H1 (cell line): ENCODE measurements at regions not wholly inside any gene's neighbourhood (a gene's known extent, or its start where the extent isn't known, plus 50 kb on each side); places are given as distances from the start of the nearest gene placed in this dataset.
A peak's percentile ranks its signal among the peaks of the same experiment; 100 is the strongest.

Experiments used
- CTCF ChIA-PET: fragments of 300-600 bp; sonication (Branson Sonifier 250); formaldehyde crosslinking; loops from one replicate; lab custom pipeline; 2021; ENCODE audit not compliant: partially characterized antibody; lab: Charles Lee
- POLR2A ChIA-PET: fragments of 300-600 bp; sonication (Branson Sonifier 250); formaldehyde crosslinking; loops from one replicate; lab custom pipeline; 2021; ENCODE audit warnings: inconsistent platforms; ENCODE audit not compliant: partially characterized antibody; lab: Charles Lee
- DNase-seq, 2 experiments: peaks; one replicate each; pipeline versions ENCODE4 v3.0.0 to v3.0.0-alpha.2; 2010 to 2022; ENCODE audit warnings: low spot score in 2 of 2, low read depth in 1 of 2, mixed read lengths in 1 of 2
- FAIRE-seq: peaks from 2 replicates; lab custom pipeline; 2011; peaks lifted over from hg19 to GRCh38; lab: Jason Lieb, UNC
- H2AFZ ChIP-seq: 2 replicates; pipeline ENCODE4 v1.8.1; 2012; ENCODE audit warnings: low read length, inconsistent platforms
- H2AK5ac ChIP-seq: 2 replicates; pipeline ENCODE4 v1.6.1; 2013; ENCODE audit warnings: low read depth, low read length
- H2BK120ac ChIP-seq: replicated peaks from 2 replicates; pipeline ENCODE3; 2013; ENCODE audit warnings: low read depth, low read length, inconsistent platforms
- H2BK12ac ChIP-seq: 2 replicates; pipeline ENCODE4 v1.6.1; 2013; ENCODE audit warnings: low read depth, low read length
- H2BK15ac ChIP-seq: 2 replicates; pipeline ENCODE4 v1.6.1; 2013; ENCODE audit warnings: low read length
- H2BK20ac ChIP-seq: 2 replicates; pipeline ENCODE4 v1.6.1; 2013; ENCODE audit warnings: low read length
- H2BK5ac ChIP-seq: 2 replicates; pipeline ENCODE4 v1.6.1; 2013; ENCODE audit warnings: low read depth, low read length
- H3K14ac ChIP-seq: 2 replicates; pipeline ENCODE4 v1.6.1; 2013; ENCODE audit warnings: inconsistent platforms; ENCODE audit not compliant: insufficient read length
- H3K18ac ChIP-seq: 2 replicates; pipeline ENCODE4 v1.6.1; 2013; ENCODE audit warnings: low read length; ENCODE audit errors: extremely low read depth
- H3K23ac ChIP-seq: 2 replicates; pipeline ENCODE4 v1.6.1; 2013; ENCODE audit warnings: inconsistent platforms; ENCODE audit not compliant: insufficient read length
- H3K23me2 ChIP-seq: 2 replicates; pipeline ENCODE4 v1.6.1; 2013; ENCODE audit warnings: low read depth, low read length
- H3K27ac ChIP-seq: 2 replicates; pipeline ENCODE4 v1.6.1; 2011; ENCODE audit warnings: low read depth, low read length, inconsistent platforms
- H3K27me3 ChIP-seq, 4 experiments: replicated peaks in 1 of 4; 1 replicate in 1 of 4; 2 replicates in 3 of 4; pipeline versions ENCODE4 v1.6.1 to v1.8.1; 2011 to 2013; ENCODE audit warnings: low read length in 3 of 4, mild to moderate bottlenecking in 3 of 4, inconsistent platforms in 2 of 4, mixed read lengths in 2 of 4, moderate library complexity in 1 of 4; ENCODE audit not compliant: control insufficient read depth in 3 of 4, insufficient read depth in 3 of 4; ENCODE audit errors: extremely low read depth in 1 of 4
- H3K36me3 ChIP-seq, 4 experiments: 2 replicates each; pipeline versions ENCODE4 v1.6.1 to v1.8.1; 2011 to 2013; ENCODE audit warnings: mild to moderate bottlenecking in 4 of 4, low read length in 3 of 4, moderate library complexity in 2 of 4, control low read depth in 1 of 4, inconsistent platforms in 1 of 4; ENCODE audit not compliant: insufficient read depth in 4 of 4, control insufficient read depth in 2 of 4
- H3K4ac ChIP-seq: replicated peaks from 2 replicates; pipeline ENCODE3; 2013; ENCODE audit warnings: low read length, low read depth, mixed read lengths, inconsistent platforms; ENCODE audit not compliant: insufficient read length
- H3K4me1 ChIP-seq, 4 experiments: replicated peaks in 1 of 4; 1 replicate in 1 of 4; 2 replicates in 3 of 4; pipeline versions ENCODE4 v1.6.1 to v1.8.1; 2011 to 2013; ENCODE audit warnings: low read length in 3 of 4, inconsistent platforms in 2 of 4, mixed read lengths in 1 of 4; ENCODE audit not compliant: insufficient read depth in 4 of 4, control insufficient read depth in 3 of 4
- H3K4me2 ChIP-seq, 2 experiments: 2 replicates each; pipeline versions ENCODE4 v1.6.1 to v1.8.1; 2011 to 2013; ENCODE audit warnings: low read depth in 2 of 2, low read length in 2 of 2, control low read depth in 1 of 2, inconsistent platforms in 1 of 2, mild to moderate bottlenecking in 1 of 2; ENCODE audit not compliant: insufficient read depth in 1 of 2
- H3K4me3 ChIP-seq, 4 experiments: fragments of 200-600, 300-600 bp in 1 of 4; sonication (generic), shearing (Covaris generic), sonication (Bioruptor Twin) in 1 of 4; 2 replicates each; pipeline versions ENCODE4 v1.5.1 to v1.8.1; 2011 to 2016; ENCODE audit warnings: low read length in 4 of 4, low read depth in 3 of 4, control low read depth in 2 of 4, inconsistent platforms in 2 of 4, mild to moderate bottlenecking in 2 of 4, mixed read lengths in 1 of 4, moderate library complexity in 1 of 4; ENCODE audit not compliant: insufficient read depth in 2 of 4; ENCODE audit errors: extremely low read depth in 1 of 4
- H3K56ac ChIP-seq: replicated peaks from 2 replicates; pipeline ENCODE3; 2013; ENCODE audit warnings: low read depth, mild to moderate bottlenecking, mixed read lengths, low read length, inconsistent platforms; ENCODE audit not compliant: insufficient read length
- H3K79me1 ChIP-seq: 2 replicates; pipeline ENCODE4 v1.6.1; 2013; ENCODE audit warnings: low read depth, low read length, control low read depth
- H3K79me2 ChIP-seq, 2 experiments: 2 replicates each; pipeline versions ENCODE4 v1.6.1 to v1.8.1; 2012 to 2013; ENCODE audit warnings: low read length in 2 of 2, mild to moderate bottlenecking in 2 of 2, inconsistent platforms in 1 of 2; ENCODE audit not compliant: insufficient read depth in 2 of 2, control insufficient read depth in 1 of 2
- H3K9ac ChIP-seq, 4 experiments: replicated peaks in 1 of 4; 1 replicate in 1 of 4; 2 replicates in 3 of 4; pipeline versions ENCODE4 v1.6.1 to v1.8.1; 2011 to 2013; ENCODE audit warnings: low read depth in 3 of 4, low read length in 3 of 4, control low read depth in 2 of 4, mild to moderate bottlenecking in 2 of 4, moderate library complexity in 2 of 4, inconsistent platforms in 1 of 4; ENCODE audit errors: extremely low read depth in 1 of 4
- H3K9me3 ChIP-seq, 2 experiments: 2 replicates each; pipeline versions ENCODE4 v1.6.1 to v1.8.1; 2012 to 2013; ENCODE audit warnings: mild to moderate bottlenecking in 2 of 2, moderate library complexity in 2 of 2, control low read depth in 1 of 2, inconsistent platforms in 1 of 2, low read depth in 1 of 2, low read length in 1 of 2, mixed read lengths in 1 of 2; ENCODE audit not compliant: insufficient read depth in 2 of 2
- H4K20me1 ChIP-seq, 2 experiments: replicated peaks in 1 of 2; 2 replicates each; pipeline versions ENCODE3 to v1.8.1; 2011 to 2013; ENCODE audit warnings: inconsistent platforms in 2 of 2, low read length in 2 of 2, mild to moderate bottlenecking in 1 of 2; ENCODE audit not compliant: insufficient read depth in 2 of 2, control insufficient read depth in 1 of 2
- H4K5ac ChIP-seq: 2 replicates; pipeline ENCODE4 v1.6.1; 2013; ENCODE audit warnings: low read length, low read depth, mixed read lengths, inconsistent platforms; ENCODE audit not compliant: insufficient read length
- H4K8ac ChIP-seq: 2 replicates; pipeline ENCODE4 v1.8.0; 2013; ENCODE audit warnings: mild to moderate bottlenecking, moderate library complexity, low read length, inconsistent platforms; ENCODE audit not compliant: insufficient read depth; ENCODE audit errors: extremely low read depth
- H4K91ac ChIP-seq: replicated peaks from 2 replicates; pipeline ENCODE3; 2013; ENCODE audit warnings: low read length, mixed read lengths, inconsistent platforms; ENCODE audit not compliant: insufficient read length
- BCL11A ChIP-seq, 2 experiments: IDR thresholded peaks; one replicate each; pipeline ENCODE4 v1.6.1; 2011; ENCODE audit warnings: low read depth in 2 of 2, low read length in 2 of 2, mild to moderate bottlenecking in 2 of 2
- HDAC2 ChIP-seq, 2 experiments: fragments of 300-600 bp in 1 of 2; sonication (generic) in 1 of 2; IDR thresholded peaks; 2 replicates each; pipeline ENCODE4 v1.6.1; 2011 to 2012; ENCODE audit warnings: low read depth in 2 of 2, low read length in 2 of 2, mild to moderate bottlenecking in 2 of 2, moderate library complexity in 2 of 2, borderline replicate concordance in 1 of 2, inconsistent platforms in 1 of 2
- JUN ChIP-seq: IDR thresholded peaks from 2 replicates; pipeline ENCODE4 v1.6.1; 2011; ENCODE audit warnings: low read depth, mild to moderate bottlenecking, improper control_type of control experiment, low read length
- KDM1A ChIP-seq: fragments of 200-600, 300-600 bp; sonication (generic); IDR thresholded peaks from 2 replicates; pipeline ENCODE4 v1.7.1; 2016; ENCODE audit warnings: mild to moderate bottlenecking, low read length, borderline replicate concordance
- KDM5A ChIP-seq: fragments of 200-600 bp; IDR thresholded peaks from 2 replicates; pipeline ENCODE4 v1.7.1; 2012; ENCODE audit warnings: mild to moderate bottlenecking, low read length, inconsistent platforms, mixed read lengths
- NANOG ChIP-seq: IDR thresholded peaks from 2 replicates; pipeline ENCODE4 v1.6.1; 2011; ENCODE audit warnings: low read length, low read depth, mild to moderate bottlenecking, inconsistent platforms; ENCODE audit not compliant: insufficient read depth, poor library complexity, severe bottlenecking
- NRF1 ChIP-seq: IDR thresholded peaks from 2 replicates; pipeline ENCODE4 v1.6.1; 2011; ENCODE audit warnings: mild to moderate bottlenecking, low read depth, low read length, improper control_type of control experiment
- RFX5 ChIP-seq: IDR thresholded peaks from 2 replicates; pipeline ENCODE4 v1.6.1; 2011; ENCODE audit warnings: low read depth, low read length, improper control_type of control experiment, borderline replicate concordance
- SAP30 ChIP-seq: fragments of 300-600 bp; sonication (generic); IDR thresholded peaks from 2 replicates; pipeline ENCODE4 v1.7.1; 2012; ENCODE audit warnings: low read length, moderate library complexity, mild to moderate bottlenecking, inconsistent platforms; ENCODE audit not compliant: insufficient read depth, insufficient replicate concordance
- SIN3A ChIP-seq, 2 experiments: IDR thresholded peaks in 1 of 2; conservative IDR thresholded peaks in 1 of 2; 2 replicates each; pipeline ENCODE4 v1.6.1; 2011 to 2012; ENCODE audit warnings: low read length in 2 of 2, improper control_type of control experiment in 1 of 2, low read depth in 1 of 2, mild to moderate bottlenecking in 1 of 2
- SRF ChIP-seq: IDR thresholded peaks from 2 replicates; pipeline ENCODE4 v1.6.1; 2011; ENCODE audit warnings: mild to moderate bottlenecking, low read depth, low read length, moderate library complexity
- TBP ChIP-seq: IDR thresholded peaks from 2 replicates; pipeline ENCODE4 v1.6.1; 2011; ENCODE audit warnings: low read depth, low read length, improper control_type of control experiment
- WGBS, 2 experiments: shearing (Covaris generic) in 1 of 2; methylation state at CpG; one replicate each; pipeline versions ENCODE4 v1.1.6 to v1.1.7; 2013 to 2015; ENCODE audit warnings: low lambda C conversion rate in 2 of 2, mixed read lengths in 2 of 2, inconsistent platforms in 1 of 2, low coverage in 1 of 2, missing lambda C conversion rate in 1 of 2; ENCODE audit not compliant: insufficient replicate concordance in 2 of 2, insufficient coverage in 1 of 2, insufficient read length in 1 of 2; ENCODE audit errors: extremely low coverage in 1 of 2, missing lambda C conversion rate in 1 of 2; 5-methylcytosine and 5-hydroxymethylcytosine counted together

DNA sequence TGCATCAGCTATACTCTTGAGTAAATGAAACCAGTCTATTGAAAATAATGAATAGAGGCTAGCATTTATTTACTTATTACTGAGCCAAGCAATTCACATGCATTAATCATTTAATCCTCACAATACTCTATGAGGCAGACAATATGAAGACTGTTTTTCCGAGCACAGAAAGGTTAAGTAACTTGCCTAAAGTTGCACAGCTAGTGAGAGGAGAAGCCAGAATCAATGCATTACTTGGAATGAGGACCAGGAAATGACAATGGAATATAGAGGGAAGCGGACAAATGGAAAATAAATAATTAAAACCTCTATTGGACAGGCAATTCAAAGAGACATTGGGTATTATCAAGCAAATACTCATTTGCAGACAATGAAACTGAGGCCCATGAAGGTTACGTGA, 207.6 kb upstream of the PRKCQ start:
- POLR2A ChIA-PET: no interaction called here
- H2BK12ac ChIP-seq: no peak overlapping the region
- no peak overlapping the region for H3K4ac ChIP-seq
- no peak overlapping the region for H4K91ac ChIP-seq
- H4K5ac ChIP-seq: no peak overlapping the region
- H4K8ac ChIP-seq: no peak overlapping the region
- CTCF ChIA-PET: interaction anchor here (0.6 to 1.2 kb wide), 4 partner anchors 17 to 94 kb away, joined by 3 read pairs; no protein-coding TSS in a partner anchor
- H3K9me3 ChIP-seq: no peaks in the 10 kb centered on the region
- no peak overlapping the region for H3K18ac ChIP-seq
- no peak overlapping the region for H3K9ac ChIP-seq
- no peak overlapping the region for H2BK15ac ChIP-seq
- peaks cover 6% of the 10 kb centered on the region; the same call in 1 of the 2 replicates for H3K23me2 ChIP-seq
- 83% methylated on average over 3 of the region's 3 CpGs; no CpG with 5 or more reads in 1 of the 2 experiments for WGBS, 2 experiments
- H2AK5ac ChIP-seq: no peak overlapping the region
- peaks cover 0 to 6% (median 0%) of the 10 kb centered on the region in 4 experiments; a peak in 1 of 8 replicates for H3K36me3 ChIP-seq
- no peak overlapping the region for H3K23ac ChIP-seq
- no peak overlapping the region for H3K56ac ChIP-seq
- H3K79me1 ChIP-seq: no peaks in the 10 kb centered on the region
- H3K79me2 ChIP-seq: no peaks in the 10 kb centered on the region
- H2BK120ac ChIP-seq: no peak overlapping the region
- H3K27me3 ChIP-seq: no peaks in the 10 kb centered on the region
- H3K27ac ChIP-seq: no peak overlapping the region
- H4K20me1 ChIP-seq: no peaks in the 10 kb centered on the region
- TF ChIP-seq KDM1A: peak; percentile 82
- no peak for TF ChIP-seq SAP30
- no peak for TF ChIP-seq BCL11A (IDR thresholded peaks at IDR 0.05; ENCODE audit: low read depth in 2 of 2, low read length in 2 of 2)
- no peak for TF ChIP-seq TBP
- no peak for TF ChIP-seq SRF
- TF ChIP-seq SIN3A (conservative IDR thresholded peaks at IDR 0.05 in 1 of 2, IDR thresholded peaks at IDR 0.05 in 1 of 2; ENCODE audit: low read depth in 1 of 2, low read length in 2 of 2): no peak
- TF ChIP-seq KDM5A: no peak
- TF ChIP-seq RFX5: no peak
- peak in 1 of 2 experiments; percentile 83; a peak in 1 of 4 replicates for TF ChIP-seq HDAC2 (IDR thresholded peaks at IDR 0.05; ENCODE audit: borderline replicate concordance in 1 of 2, low read depth in 2 of 2, low read length in 2 of 2)
- TF ChIP-seq NANOG: no peak
- TF ChIP-seq NRF1: no peak
- no peak for TF ChIP-seq JUN
- FAIRE-seq (no peak), DNase-seq (no peak)
- H3K14ac ChIP-seq: no peak overlapping the region
- no peak overlapping the region for H2BK5ac ChIP-seq
- H2BK20ac ChIP-seq: no peak overlapping the region
- no peak overlapping the region for H2AFZ ChIP-seq
- no peak overlapping the region for H3K4me2 ChIP-seq
- no peak overlapping the region for H3K4me3 ChIP-seq
- H3K4me1 ChIP-seq: peaks cover 0 to 15% (median 3%) of the 10 kb centered on the region in 4 experiments; a peak in 6 of 7 replicates
